ENCODE measurements at regions not wholly inside any gene's neighbourhood (a gene's known extent, or its start where the extent isn't known, plus 50 kb on each side); places are given as distances from the start of the nearest gene placed in this dataset.
"Not testable (repeated sequence)": the region's sequence is repeated elsewhere in the genome, so short reads cannot be mapped to it uniquely, and the experiment has no call there.

GRCh38 chr11:81804858-81805257 lies 928.8 kb downstream of the FAM181B start:
- no peaks in the 10 kb centered on the region for H3K27me3 Mint-ChIP-seq
- H3K4me3 Mint-ChIP-seq: no peak overlapping the region
- H3K36me3 Mint-ChIP-seq: no peaks in the 10 kb centered on the region
- H3K27ac Mint-ChIP-seq: no peak overlapping the region
- peaks cover 0 to 1% (median 0%) of the 10 kb centered on the region in 3 donors for H3K9me3 Mint-ChIP-seq
- no peaks in the 10 kb centered on the region for H3K4me1 Mint-ChIP-seq

- Mint-ChIP-seq H3K27me3 (no peaks in the 10 kb centered on the region), H3K4me1 (no peaks in the 10 kb centered on the region), H3K27ac (no peak overlapping the region), H3K9me3 (peaks cover 0 to 3% (median 0%) of the 10 kb centered on the region in 3 donors), H3K36me3 (no peaks in the 10 kb centered on the region), H3K4me3 (no peak overlapping the region)
Observed at GRCh38 chr11:81802591-81802990, 931.1 kb downstream of the FAM181B start.

GRCh38 chr11:81792416-81792815 lies 941.2 kb downstream of the FAM181B start:
- H3K27ac Mint-ChIP-seq: no peak overlapping the region
- H3K36me3 Mint-ChIP-seq: no peaks in the 10 kb centered on the region
- no peaks in the 10 kb centered on the region for H3K9me3 Mint-ChIP-seq
- no peak overlapping the region for H3K4me3 Mint-ChIP-seq
- no peaks in the 10 kb centered on the region for H3K27me3 Mint-ChIP-seq
- no peaks in the 10 kb centered on the region for H3K4me1 Mint-ChIP-seq

- Mint-ChIP-seq H3K27ac (no peak overlapping the region), H3K36me3 (no peaks in the 10 kb centered on the region), H3K4me3 (no peak overlapping the region)
Observed at GRCh38 chr11:81787584-81788049, 946.0 kb downstream of the FAM181B start.

GRCh38 chr11:81772166-81772565 lies 961.5 kb downstream of the FAM181B start:
- H3K4me1 Mint-ChIP-seq: no peaks in the 10 kb centered on the region
- no peak overlapping the region for H3K27ac Mint-ChIP-seq
- no peaks in the 10 kb centered on the region for H3K9me3 Mint-ChIP-seq
- no peaks in the 10 kb centered on the region for H3K27me3 Mint-ChIP-seq
- no peaks in the 10 kb centered on the region for H3K36me3 Mint-ChIP-seq
- H3K4me3 Mint-ChIP-seq: no peak overlapping the region

More at GRCh38 chr11:81787584-81788049, 946.0 kb downstream of the FAM181B start:
- no peaks in the 10 kb centered on the region for H3K4me1 Mint-ChIP-seq
- H3K9me3 Mint-ChIP-seq: no peaks in the 10 kb centered on the region
- peaks cover 3% of the 10 kb centered on the region for H3K27me3 Mint-ChIP-seq

GRCh38 chr11:81769906-81770305 lies 963.8 kb downstream of the FAM181B start:
- H3K4me3 Mint-ChIP-seq, H3K36me3 Mint-ChIP-seq, H3K27me3 Mint-ChIP-seq, H3K27ac Mint-ChIP-seq, H3K9me3 Mint-ChIP-seq, H3K4me1 Mint-ChIP-seq: not testable (repeated sequence)

- H3K4me1 Mint-ChIP-seq: no peaks in the 10 kb centered on the region
- no peaks in the 10 kb centered on the region for H3K36me3 Mint-ChIP-seq
- no peaks in the 10 kb centered on the region for H3K9me3 Mint-ChIP-seq
- no peak overlapping the region for H3K4me3 Mint-ChIP-seq
- no peaks in the 10 kb centered on the region for H3K27me3 Mint-ChIP-seq
- H3K27ac Mint-ChIP-seq: no peak overlapping the region
Observed at GRCh38 chr11:81756864-81757595, 976.6 kb downstream of the FAM181B start.

GRCh38 chr11:81749245-81749644 lies 984.4 kb downstream of the FAM181B start:
- Mint-ChIP-seq H3K4me1 (no peaks in the 10 kb centered on the region), H3K27ac (no peak overlapping the region), H3K4me3 (no peak overlapping the region), H3K9me3 (no peaks in the 10 kb centered on the region), H3K27me3 (no peaks in the 10 kb centered on the region), H3K36me3 (peaks cover 2% of the 10 kb centered on the region)

GRCh38 chr11:81744336-81745116 lies 989.1 kb downstream of the FAM181B start:
- H3K4me3 Mint-ChIP-seq: no peak overlapping the region
- no peak overlapping the region for H3K27ac Mint-ChIP-seq
- H3K9me3 Mint-ChIP-seq: peaks cover 0 to 3% (median 0%) of the 10 kb centered on the region in 3 donors
- peaks cover under 1% of the 10 kb centered on the region for H3K36me3 Mint-ChIP-seq
- H3K4me1 Mint-ChIP-seq: no peaks in the 10 kb centered on the region
- no peaks in the 10 kb centered on the region for H3K27me3 Mint-ChIP-seq

- H3K4me3 Mint-ChIP-seq: no peak overlapping the region
- H3K4me1 Mint-ChIP-seq: no peaks in the 10 kb centered on the region
- no peak overlapping the region for H3K27ac Mint-ChIP-seq
- no peaks in the 10 kb centered on the region for H3K27me3 Mint-ChIP-seq
- H3K36me3 Mint-ChIP-seq: no peaks in the 10 kb centered on the region
- H3K9me3 Mint-ChIP-seq: peaks cover 1 to 17% (median 7%) of the 10 kb centered on the region in 3 donors
Observed at GRCh38 chr11:81725701-81726100, 1008.0 kb downstream of the FAM181B start.

GRCh38 chr11:81717695-81718094 lies 1016.0 kb downstream of the FAM181B start:
- H3K27me3 Mint-ChIP-seq: no peaks in the 10 kb centered on the region
- no peaks in the 10 kb centered on the region for H3K4me1 Mint-ChIP-seq
- no peak overlapping the region for H3K4me3 Mint-ChIP-seq
- peaks cover 0 to 3% (median 0%) of the 10 kb centered on the region in 3 donors for H3K9me3 Mint-ChIP-seq
- H3K27ac Mint-ChIP-seq: no peak overlapping the region
- H3K36me3 Mint-ChIP-seq: no peaks in the 10 kb centered on the region

- Mint-ChIP-seq H3K27me3 (peaks cover 2% of the 10 kb centered on the region), H3K27ac (no peak overlapping the region), H3K36me3 (peaks cover 2% of the 10 kb centered on the region), H3K4me3 (no peak overlapping the region), H3K4me1 (no peaks in the 10 kb centered on the region), H3K9me3 (peaks cover 2 to 4% (median 3%) of the 10 kb centered on the region in 3 donors)
Observed at GRCh38 chr11:81707881-81708280, 1025.8 kb downstream of the FAM181B start.

- peaks cover under 1% of the 10 kb centered on the region for H3K27me3 Mint-ChIP-seq
- H3K4me3 Mint-ChIP-seq: no peak overlapping the region
- peaks cover 1 to 8% (median 6%) of the 10 kb centered on the region in 3 donors for H3K9me3 Mint-ChIP-seq
- H3K4me1 Mint-ChIP-seq: no peaks in the 10 kb centered on the region
- H3K27ac Mint-ChIP-seq: no peak overlapping the region
- H3K36me3 Mint-ChIP-seq: peaks cover 2% of the 10 kb centered on the region
Observed at GRCh38 chr11:81705283-81705682, 1028.4 kb downstream of the FAM181B start.

GRCh38 chr11:81700076-81700475 lies 1033.6 kb downstream of the FAM181B start:
- Mint-ChIP-seq H3K36me3 (no peaks in the 10 kb centered on the region), H3K4me3 (no peak overlapping the region), H3K9me3 (peaks cover 8 to 24% (median 9%) of the 10 kb centered on the region in 3 donors), H3K27me3 (no peaks in the 10 kb centered on the region), H3K4me1 (no peaks in the 10 kb centered on the region), H3K27ac (no peak overlapping the region)

- no peaks in the 10 kb centered on the region for H3K4me1 Mint-ChIP-seq
- H3K27ac Mint-ChIP-seq: no peak overlapping the region
- H3K27me3 Mint-ChIP-seq: no peaks in the 10 kb centered on the region
- H3K36me3 Mint-ChIP-seq: no peaks in the 10 kb centered on the region
- no peak overlapping the region for H3K4me3 Mint-ChIP-seq
- H3K9me3 Mint-ChIP-seq: peaks cover 0 to 4% (median 3%) of the 10 kb centered on the region in 3 donors
Observed at GRCh38 chr11:81687057-81687456, 1046.6 kb downstream of the FAM181B start.

Measured in IgD-negative memory B cell (primary cell).